B cell (primary cell): ENCODE measurements at regions not wholly inside any gene's neighbourhood (a gene's known extent, or its start where the extent isn't known, plus 50 kb on each side); places are given as distances from the start of the nearest gene placed in this dataset.

Source experiments
- CTCF ChIP-seq: fragments of 200-600 bp; IDR thresholded peaks from one replicate; pipeline ENCODE4 v1.8.0; 2022; ENCODE audit warnings: antibody characterized with exemption, mild to moderate bottlenecking
- EZH2 ChIP-seq: IDR thresholded peaks from 2 replicates; pipeline ENCODE4 v1.6.1; 2012; ENCODE audit warnings: borderline replicate concordance, low read depth, mild to moderate bottlenecking, moderate library complexity, low read length; ENCODE audit not compliant: insufficient read depth, poor library complexity, severe bottlenecking

- TF ChIP-seq EZH2 (no peak), CTCF (no peak)
These were observed 793.0 kb upstream of the ID2 start for GRCh38 chr2:7888876-7889275.
